Panc1 (cell line): ENCODE measurements at regions not wholly inside any gene's neighbourhood (a gene's known extent, or its start where the extent isn't known, plus 50 kb on each side); places are given as distances from the start of the nearest gene placed in this dataset.
A peak's percentile ranks its signal among the peaks of the same experiment; 100 is the strongest.

Experiments
- ATAC-seq: fragments of 200-7000 bp; cut with Tn5 transposase; 2 replicates; pipeline ENCODE4 v1.9.1; 2020; ENCODE audit warnings: mild to moderate bottlenecking, moderate library complexity
- BruUV-seq: library from RNA; stranded (reverse); fragments of 400-500 nt; replicated peaks from 2 replicates; lab custom pipeline; 2021; lab: Mats Ljungman, UMichigan
- CTCF ChIA-PET: fragments of 300-600 bp; sonication (Branson Sonifier 250); formaldehyde crosslinking; loops from one replicate; lab custom pipeline; 2022; ENCODE audit warnings: antibody characterized with exemption; lab: Charles Lee
- POLR2A ChIA-PET: fragments of 300-600 bp; sonication (Branson Sonifier 250); formaldehyde crosslinking; loops from one replicate; lab custom pipeline; 2022; ENCODE audit warnings: antibody characterized with exemption; lab: Charles Lee
- DNase-seq: peaks from one replicate; pipeline ENCODE4 v3.0.0-alpha.2; 2010; ENCODE audit warnings: low read depth, low spot score
- H3K27ac ChIP-seq: 2 replicates; pipeline ENCODE4 v1.5.1; 2011; ENCODE audit warnings: mild to moderate bottlenecking, low read length, inconsistent platforms
- H3K27me3 ChIP-seq: fragments of 200-500 bp; sonication (Bioruptor generic); 2 replicates; pipeline ENCODE4 v1.6.0; 2014; ENCODE audit warnings: low read length, inconsistent platforms; ENCODE audit not compliant: control insufficient read depth, insufficient read depth
- H3K36me3 ChIP-seq: fragments of 200-500 bp; sonication (Bioruptor generic); 2 replicates; pipeline ENCODE4 v1.5.1; 2014; ENCODE audit warnings: inconsistent platforms, mild to moderate bottlenecking, low read length, moderate library complexity; ENCODE audit not compliant: control insufficient read depth, insufficient read depth
- H3K4me1 ChIP-seq: 2 replicates; pipeline ENCODE4 v1.5.1; 2011; ENCODE audit warnings: inconsistent platforms, mild to moderate bottlenecking, low read length, moderate library complexity; ENCODE audit not compliant: control insufficient read depth, insufficient read depth
- H3K4me3 ChIP-seq, 2 experiments: 2 replicates each; pipeline ENCODE4 v1.5.1; 2011 to 2012; ENCODE audit warnings: low read depth in 2 of 2, low read length in 2 of 2, mild to moderate bottlenecking in 2 of 2, inconsistent platforms in 1 of 2, moderate library complexity in 1 of 2
- H3K9me3 ChIP-seq: fragments of 200-500 bp; sonication (Bioruptor generic); 2 replicates; pipeline ENCODE4 v1.5.1; 2014; ENCODE audit warnings: low read depth, mild to moderate bottlenecking, inconsistent platforms, low read length, moderate library complexity; ENCODE audit not compliant: control insufficient read depth, insufficient read depth
- CTCF ChIP-seq: fragments of 450-650 bp; IDR thresholded peaks from 2 replicates; pipeline ENCODE4 v1.5.1; 2017; ENCODE audit warnings: mild to moderate bottlenecking
- POLR2AphosphoS5 ChIP-seq: IDR thresholded peaks from 2 replicates; pipeline ENCODE4 v1.6.1; 2012; ENCODE audit warnings: mild to moderate bottlenecking, low read depth, low read length, moderate library complexity
- REST ChIP-seq, 2 experiments: IDR thresholded peaks; 2 replicates each; pipeline ENCODE4 v1.6.1; 2011 to 2012; ENCODE audit warnings: low read depth in 2 of 2, control low read depth in 1 of 2, low read length in 1 of 2, mild to moderate bottlenecking in 1 of 2, moderate library complexity in 1 of 2; ENCODE audit not compliant: insufficient read depth in 1 of 2
- SIN3A ChIP-seq: IDR thresholded peaks from 2 replicates; pipeline ENCODE4 v1.6.1; 2012; ENCODE audit warnings: low read depth, mild to moderate bottlenecking, low read length, moderate library complexity, borderline replicate concordance; ENCODE audit not compliant: insufficient read depth
- TCF7L2 ChIP-seq: IDR thresholded peaks from 2 replicates; pipeline ENCODE4 v1.6.1; 2011; ENCODE audit warnings: mild to moderate bottlenecking, low read depth, low read length, inconsistent platforms
- in situ Hi-C: cut with HindIII; loops from 2 replicates; pipeline ENCODE4 v1.10.0; 2016; ENCODE audit warnings: low sequenced_read_pairs, low pct_unique_long_range_greater_than_20kb
- intact Hi-C: fragments of 100-400 bp; cut with micrococcal nuclease; formaldehyde crosslinking; loops from one replicate; pipeline ENCODE4 v1.10.0; 2022; ENCODE audit not compliant: unreplicated experiment

GRCh38 chr4:45453258-45453853 is 670.5 kb downstream of the GABRG1 start:
- intact Hi-C loops (no loop called here), in situ Hi-C loops (no loop called here)
- Histone ChIP-seq H3K4me3 (no peak overlapping the region), H3K36me3 (no peaks in the 10 kb centered on the region), H3K27ac (no peak overlapping the region), H3K27me3 (no peaks in the 10 kb centered on the region), H3K9me3 (no peaks in the 10 kb centered on the region), H3K4me1 (no peaks in the 10 kb centered on the region)
- POLR2A ChIA-PET, result no interaction called here
- ATAC-seq (peak; percentile 63; the same call in 1 of the 2 replicates), DNase-seq (peak; percentile 7)
- CTCF ChIA-PET, result no interaction called here
- BruUV-seq, result no TSS peak
- peak; percentile 54 for TF ChIP-seq CTCF
- TF ChIP-seq TCF7L2, result no peak

GRCh38 chr4:45442466-45442865 is 681.4 kb downstream of the GABRG1 start:
- in situ Hi-C loops, result no loop called here

More at GRCh38 chr4:45442466-45442865, 681.4 kb downstream of the GABRG1 start:
- Histone ChIP-seq H3K4me1 (no peaks in the 10 kb centered on the region), H3K36me3 (no peaks in the 10 kb centered on the region), H3K4me3 (no peak overlapping the region), H3K27me3 (no peaks in the 10 kb centered on the region), H3K27ac (no peak overlapping the region), H3K9me3 (no peaks in the 10 kb centered on the region)
- intact Hi-C loops, result loop anchor here (1.0 to 10.0 kb wide), 2 partner anchors 515 to 678 kb away; no protein-coding TSS in a partner anchor
- ATAC-seq, result no peak
- ChIA-PET POLR2A (no interaction called here), CTCF (no interaction called here)
- DNase-seq, result no peak
- BruUV-seq, result no TSS peak
- TF ChIP-seq TCF7L2 (no peak), POLR2AphosphoS5 (no peak), REST (IDR thresholded peaks at IDR 0.05; ENCODE audit: insufficient read depth in 1 of 2, low read depth in 2 of 2, low read length in 1 of 2) (no peak), CTCF (no peak; the same call in 1 of the 2 replicates), SIN3A (no peak)
